Activated naive CD8-positive, alpha-beta T cell treated with anti-CD3 and anti-CD28 coated beads for 36 hours (primary cell): ENCODE measurements at regions not wholly inside any gene's neighbourhood (a gene's known extent, or its start where the extent isn't known, plus 50 kb on each side); places are given as distances from the start of the nearest gene placed in this dataset.

ENCODE experiments used
- DNase-seq: peaks from one replicate; pipeline ENCODE4 v3.0.0; 2021
- H3K27ac Mint-ChIP-seq: one replicate; pipeline ENCODE4 v1.8.0; 2022; ENCODE audit warnings: mild to moderate bottlenecking, moderate library complexity, mixed read lengths
- H3K27me3 Mint-ChIP-seq: one replicate; pipeline ENCODE4 v1.8.0; 2022; ENCODE audit warnings: mild to moderate bottlenecking, mixed read lengths
- H3K36me3 Mint-ChIP-seq: one replicate; pipeline ENCODE4 v1.8.0; 2021; ENCODE audit warnings: mild to moderate bottlenecking, mixed read lengths
- H3K4me1 Mint-ChIP-seq: one replicate; pipeline ENCODE4 v1.8.0; 2021; ENCODE audit warnings: mixed read lengths
- H3K4me3 Mint-ChIP-seq: one replicate; pipeline ENCODE4 v1.8.0; 2022; ENCODE audit warnings: mild to moderate bottlenecking, moderate library complexity, mixed read lengths
- H3K9me3 Mint-ChIP-seq: one replicate; pipeline ENCODE4 v1.8.0; 2022; ENCODE audit warnings: mixed read lengths

- DNase-seq = no peak
- Mint-ChIP-seq H3K9me3 (no peaks in the 10 kb centered on the region), H3K27ac (no peak overlapping the region), H3K36me3 (no peaks in the 10 kb centered on the region), H3K4me3 (no peak overlapping the region), H3K27me3 (peaks cover 7% of the 10 kb centered on the region), H3K4me1 (no peaks in the 10 kb centered on the region)
Measured at GRCh38 chr16:86910161-86910769, 331.9 kb downstream of the FOXL1 start.

- Mint-ChIP-seq H3K36me3 (no peaks in the 10 kb centered on the region), H3K4me1 (no peaks in the 10 kb centered on the region), H3K4me3 (no peak overlapping the region), H3K27me3 (peaks cover 9% of the 10 kb centered on the region), H3K27ac (no peak overlapping the region), H3K9me3 (no peaks in the 10 kb centered on the region)
- no peak for DNase-seq
Measured at GRCh38 chr16:86911437-86911958, 333.1 kb downstream of the FOXL1 start.

DNA sequence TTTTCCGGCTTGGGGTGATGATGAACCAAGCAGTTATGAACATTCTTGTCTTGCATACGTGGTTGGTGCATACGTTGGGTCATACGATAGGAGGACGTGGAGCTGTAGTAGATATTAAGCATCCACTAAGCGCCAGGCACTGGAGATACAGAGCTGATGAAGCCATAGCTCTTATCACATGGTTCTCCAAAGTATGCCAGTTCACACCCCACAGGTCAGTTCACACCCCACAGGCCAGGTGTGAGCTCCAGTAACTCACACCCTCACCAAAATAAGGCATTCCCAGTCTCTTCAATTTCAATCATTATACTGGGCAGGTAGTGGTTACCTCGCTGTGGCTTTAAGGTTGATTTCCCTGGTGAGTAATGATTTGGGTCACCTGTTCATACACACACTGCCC is 335.5 kb downstream of the FOXL1 start:
- peaks cover 12% of the 10 kb centered on the region for H3K27me3 Mint-ChIP-seq
- no peaks in the 10 kb centered on the region for H3K9me3 Mint-ChIP-seq
- H3K4me1 Mint-ChIP-seq = no peaks in the 10 kb centered on the region
- no peak for DNase-seq
- H3K27ac Mint-ChIP-seq = no peak overlapping the region
- H3K36me3 Mint-ChIP-seq = no peaks in the 10 kb centered on the region
- H3K4me3 Mint-ChIP-seq = no peak overlapping the region

DNA sequence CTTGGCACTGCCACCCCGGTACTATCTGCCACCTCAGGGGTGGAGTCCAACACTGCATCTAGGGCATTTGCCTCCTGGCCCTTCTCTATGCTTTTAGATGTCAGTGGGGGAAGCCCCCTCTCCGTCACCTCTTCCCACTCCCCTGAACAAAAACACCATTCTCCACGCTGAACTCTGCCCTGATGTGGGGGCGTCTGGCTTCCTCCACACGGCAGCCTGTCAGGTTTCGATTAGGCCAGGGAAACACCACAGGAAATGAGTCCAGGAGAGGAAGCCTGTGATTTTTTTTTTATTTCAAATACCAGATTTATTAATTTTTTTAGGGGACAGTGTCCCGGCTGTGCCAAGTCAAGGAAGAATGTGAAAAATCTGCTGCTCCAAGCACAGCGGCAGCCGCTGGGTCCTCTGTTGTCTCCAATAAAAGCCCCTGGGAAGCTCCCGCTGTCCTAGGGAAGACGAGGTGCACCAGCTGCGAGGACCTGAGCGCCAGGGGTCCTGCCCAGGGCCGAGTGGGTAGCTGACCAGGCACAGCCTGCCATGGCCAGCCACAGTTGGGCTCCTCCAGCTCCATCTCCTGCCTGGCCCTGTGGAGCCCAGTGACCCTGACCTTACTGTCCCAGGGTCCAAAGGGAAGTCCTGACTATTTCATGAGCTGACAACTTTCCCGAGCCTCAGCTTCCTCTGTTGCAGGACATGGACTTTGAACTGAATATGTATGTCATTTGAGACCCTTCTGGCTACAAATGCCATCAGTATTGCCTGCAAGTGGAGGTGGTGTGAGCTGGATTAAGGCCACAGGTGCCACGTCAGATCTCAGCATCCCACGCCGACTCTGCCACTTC is 336.7 kb downstream of the FOXL1 start:
- peaks cover 22% of the 10 kb centered on the region for H3K27me3 Mint-ChIP-seq
- no peak for DNase-seq
- no peak overlapping the region for H3K27ac Mint-ChIP-seq
- no peaks in the 10 kb centered on the region for H3K4me1 Mint-ChIP-seq
- peaks cover 1% of the 10 kb centered on the region for H3K9me3 Mint-ChIP-seq
- no peak overlapping the region for H3K4me3 Mint-ChIP-seq
- no peaks in the 10 kb centered on the region for H3K36me3 Mint-ChIP-seq

DNA sequence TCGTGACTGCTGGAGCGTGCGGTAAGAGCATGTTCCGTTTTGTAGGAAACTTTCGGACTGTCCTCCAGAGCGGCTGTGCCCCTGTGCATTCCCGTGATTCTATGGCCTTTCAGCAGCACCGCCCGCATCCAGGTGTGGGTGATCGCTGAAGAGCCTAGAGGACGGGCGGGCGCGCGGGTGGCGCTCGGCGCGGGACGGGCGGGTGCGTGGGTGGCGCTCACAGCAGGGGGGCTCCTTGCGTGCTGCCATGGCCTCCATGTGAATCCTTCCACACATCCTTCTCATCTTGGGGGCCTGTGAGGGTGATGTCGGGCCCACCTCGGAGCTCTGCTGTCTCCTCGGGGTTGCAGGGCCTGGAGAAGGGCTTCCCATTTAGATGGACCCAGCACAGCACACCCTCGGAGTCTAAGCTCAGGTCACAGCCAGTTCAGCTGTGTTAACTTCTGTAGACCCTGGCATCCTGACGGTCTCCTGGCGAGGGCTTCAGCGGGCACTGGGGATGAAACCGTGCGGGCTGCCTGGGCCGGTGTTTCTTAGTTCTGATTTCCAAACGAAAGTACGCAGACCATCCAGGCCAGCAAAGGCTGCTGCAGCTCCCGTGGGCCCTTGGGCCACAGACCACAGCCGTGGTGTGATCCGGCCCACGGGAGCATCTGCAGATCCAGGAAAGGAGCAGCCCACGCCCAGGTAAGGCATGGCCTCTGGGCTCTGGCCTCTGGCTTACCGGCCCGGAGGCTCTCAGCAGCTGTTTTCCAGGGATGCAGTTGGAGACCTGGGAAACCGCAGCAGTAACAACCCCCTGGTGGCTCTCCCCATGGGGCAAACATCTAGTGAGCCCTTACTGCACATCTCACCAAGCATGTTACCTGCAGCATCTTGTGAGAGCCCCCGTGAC is 339.4 kb downstream of the FOXL1 start:
- Mint-ChIP-seq H3K9me3 (peaks cover 4% of the 10 kb centered on the region), H3K27me3 (peaks cover 30% of the 10 kb centered on the region), H3K27ac (no peak overlapping the region), H3K4me3 (no peak overlapping the region), H3K36me3 (no peaks in the 10 kb centered on the region), H3K4me1 (no peaks in the 10 kb centered on the region)
- no peak for DNase-seq

DNA sequence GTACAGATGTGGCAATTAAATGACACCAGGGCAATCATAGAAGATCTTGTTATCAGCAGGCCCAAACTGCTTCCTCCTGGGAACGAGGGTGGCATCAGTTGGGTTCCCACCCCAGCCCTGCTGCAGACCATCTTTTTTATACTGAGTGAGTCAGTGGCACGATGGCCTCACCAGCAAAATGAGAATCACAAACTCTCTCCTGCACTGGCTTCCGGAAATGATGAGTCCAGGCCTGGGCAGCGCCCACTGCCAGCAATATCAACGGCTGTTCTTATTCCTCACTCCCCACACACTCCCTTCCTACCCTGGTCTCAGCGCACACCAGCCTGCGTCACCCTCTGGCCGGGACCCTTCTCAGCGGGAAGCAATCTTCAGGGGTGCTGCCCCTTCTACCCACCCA is 340.3 kb downstream of the FOXL1 start:
- peaks cover 37% of the 10 kb centered on the region for H3K27me3 Mint-ChIP-seq
- no peak overlapping the region for H3K27ac Mint-ChIP-seq
- DNase-seq = no peak
- peaks cover 4% of the 10 kb centered on the region for H3K9me3 Mint-ChIP-seq
- H3K4me1 Mint-ChIP-seq = no peaks in the 10 kb centered on the region
- H3K4me3 Mint-ChIP-seq = no peak overlapping the region
- no peaks in the 10 kb centered on the region for H3K36me3 Mint-ChIP-seq

GRCh38 chr16:86919078-86919477 is 340.7 kb downstream of the FOXL1 start:
- Mint-ChIP-seq H3K36me3 (no peaks in the 10 kb centered on the region), H3K4me1 (no peaks in the 10 kb centered on the region), H3K9me3 (peaks cover 4% of the 10 kb centered on the region), H3K27me3 (peaks cover 41% of the 10 kb centered on the region), H3K27ac (no peak overlapping the region), H3K4me3 (no peak overlapping the region)
- no peak for DNase-seq

DNA sequence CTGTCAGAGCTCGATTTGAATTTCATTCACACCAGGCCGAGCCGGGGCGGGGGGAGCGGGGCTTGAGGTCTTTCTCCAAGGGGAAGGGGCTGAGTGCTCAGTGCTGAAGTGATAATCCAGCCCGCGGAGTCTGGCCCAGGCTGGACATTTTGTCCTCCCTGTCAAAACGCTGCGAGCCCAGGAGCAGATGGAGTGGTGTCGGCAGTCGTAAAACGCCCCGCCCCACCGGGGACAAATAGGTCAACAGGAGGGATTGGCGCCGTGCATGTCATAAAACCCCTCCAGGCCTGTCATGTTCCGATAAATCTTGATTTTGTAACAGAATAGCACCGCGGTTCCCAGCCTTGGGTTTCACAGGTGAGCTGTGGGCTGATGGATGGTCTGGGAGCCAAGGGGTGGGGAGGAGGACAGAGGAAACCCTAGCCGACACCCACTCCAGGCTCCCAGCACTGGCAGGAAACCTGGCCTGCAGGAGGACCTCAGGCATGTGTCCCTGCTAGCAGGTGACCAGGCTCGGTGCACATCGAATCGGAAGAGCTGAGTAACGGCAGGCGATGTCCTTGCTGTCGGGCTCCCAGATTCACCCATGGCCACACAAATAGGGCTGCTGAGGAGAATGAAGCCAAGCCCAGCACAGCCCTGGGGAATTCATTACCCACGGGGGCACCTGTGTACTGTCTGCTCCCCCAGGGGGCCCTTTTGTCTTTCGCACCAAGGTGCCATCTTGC is 341.4 kb downstream of the FOXL1 start:
- H3K9me3 Mint-ChIP-seq = peaks cover 4% of the 10 kb centered on the region
- H3K4me1 Mint-ChIP-seq = no peaks in the 10 kb centered on the region
- H3K27ac Mint-ChIP-seq = no peak overlapping the region
- no peaks in the 10 kb centered on the region for H3K36me3 Mint-ChIP-seq
- no peak overlapping the region for H3K4me3 Mint-ChIP-seq
- DNase-seq = no peak
- H3K27me3 Mint-ChIP-seq = peaks cover 47% of the 10 kb centered on the region

DNA sequence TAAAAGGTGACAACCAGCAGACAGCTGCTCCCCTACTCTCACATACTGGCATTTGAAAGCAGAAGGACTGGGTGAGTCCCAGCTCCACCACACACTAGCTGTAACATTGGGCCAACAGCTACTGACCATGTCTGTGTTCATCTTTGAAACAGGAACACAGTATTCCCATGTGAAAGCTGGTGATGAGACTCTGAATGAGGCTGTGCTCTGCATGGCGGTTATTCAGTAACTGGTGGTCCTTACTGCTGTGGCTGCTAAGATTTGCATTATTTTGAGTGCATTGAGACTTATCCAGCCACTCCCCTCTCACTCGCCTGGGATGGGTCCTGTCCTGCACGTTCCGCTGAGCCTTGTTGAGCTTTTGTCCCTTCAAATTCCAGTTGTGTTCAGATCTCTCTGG is 342.9 kb downstream of the FOXL1 start:
- DNase-seq = no peak
- Mint-ChIP-seq H3K27ac (no peak overlapping the region), H3K4me3 (no peak overlapping the region), H3K36me3 (no peaks in the 10 kb centered on the region), H3K27me3 (peaks cover 56% of the 10 kb centered on the region), H3K4me1 (no peaks in the 10 kb centered on the region), H3K9me3 (peaks cover 4% of the 10 kb centered on the region)

GRCh38 chr16:86922311-86922710 is 344.0 kb downstream of the FOXL1 start:
- H3K27ac Mint-ChIP-seq = no peak overlapping the region
- H3K36me3 Mint-ChIP-seq = no peaks in the 10 kb centered on the region
- DNase-seq = no peak
- H3K27me3 Mint-ChIP-seq = peaks cover 66% of the 10 kb centered on the region
- no peaks in the 10 kb centered on the region for H3K4me1 Mint-ChIP-seq
- H3K4me3 Mint-ChIP-seq = no peak overlapping the region
- peaks cover 4% of the 10 kb centered on the region for H3K9me3 Mint-ChIP-seq

GRCh38 chr16:86923656-86924055 is 345.3 kb downstream of the FOXL1 start:
- H3K27me3 Mint-ChIP-seq = peaks cover 65% of the 10 kb centered on the region
- peaks cover 1% of the 10 kb centered on the region for H3K4me1 Mint-ChIP-seq
- no peak overlapping the region for H3K4me3 Mint-ChIP-seq
- H3K27ac Mint-ChIP-seq = no peak overlapping the region
- H3K9me3 Mint-ChIP-seq = peaks cover 4% of the 10 kb centered on the region
- no peak for DNase-seq
- H3K36me3 Mint-ChIP-seq = no peaks in the 10 kb centered on the region

DNA sequence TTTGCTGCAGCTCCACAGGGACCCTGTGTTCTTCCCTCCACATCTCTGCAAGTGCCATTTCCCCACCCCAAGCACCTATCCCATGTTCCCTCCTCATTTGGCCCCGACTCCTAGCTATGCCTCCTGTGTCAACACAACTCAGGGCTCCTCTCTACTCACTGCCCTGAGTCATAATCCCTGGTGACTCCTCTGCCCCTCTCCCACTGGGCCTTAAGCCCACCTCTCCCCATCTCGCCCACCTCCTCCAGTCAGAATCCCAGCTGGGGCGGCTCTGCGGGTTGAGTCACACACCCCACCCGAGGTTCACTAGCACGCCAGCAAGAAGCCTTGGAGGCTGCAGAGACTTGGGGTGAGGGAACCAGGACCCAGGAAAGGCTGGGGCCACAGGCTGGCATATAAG is 346.2 kb downstream of the FOXL1 start:
- no peak for DNase-seq
- no peaks in the 10 kb centered on the region for H3K36me3 Mint-ChIP-seq
- H3K9me3 Mint-ChIP-seq = peaks cover 3% of the 10 kb centered on the region
- H3K27me3 Mint-ChIP-seq = peaks cover 56% of the 10 kb centered on the region
- no peak overlapping the region for H3K27ac Mint-ChIP-seq
- H3K4me3 Mint-ChIP-seq = no peak overlapping the region
- H3K4me1 Mint-ChIP-seq = peaks cover 7% of the 10 kb centered on the region

DNA sequence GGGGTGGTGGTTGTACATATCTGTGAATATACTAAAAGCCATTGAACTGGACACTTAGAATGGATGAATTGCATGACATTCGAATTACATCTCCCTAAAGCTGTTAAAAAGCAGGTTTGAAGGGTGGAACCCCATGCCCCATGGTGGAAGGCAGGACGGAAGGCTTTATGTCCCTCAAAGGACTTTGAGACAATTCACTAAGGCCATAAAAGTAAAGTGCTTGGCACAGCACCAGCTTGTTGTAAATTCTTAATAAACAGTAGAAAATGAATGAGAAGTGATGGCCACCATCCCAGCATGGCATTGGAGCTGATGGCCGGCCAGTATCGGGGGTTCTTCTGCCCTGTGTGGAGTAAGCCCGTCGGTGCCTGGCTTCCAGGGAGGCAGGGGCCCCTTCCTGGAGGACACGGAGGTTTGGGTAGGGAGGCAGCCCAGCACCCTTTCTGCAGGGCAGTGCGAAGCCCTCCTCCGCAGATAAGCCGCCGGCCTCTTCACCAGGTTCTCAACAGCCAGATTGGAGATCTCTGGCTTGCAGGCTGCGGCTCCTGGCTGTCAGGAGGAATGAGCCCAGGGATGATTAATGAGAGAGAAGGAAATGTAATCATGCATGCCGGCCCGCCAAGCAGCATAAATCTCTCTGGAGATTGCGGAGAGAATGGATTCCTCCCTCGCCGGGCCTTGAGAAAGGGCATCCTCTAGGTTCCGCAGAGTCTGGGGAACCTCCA is 346.9 kb downstream of the FOXL1 start:
- H3K9me3 Mint-ChIP-seq = peaks cover 3% of the 10 kb centered on the region
- no peak for DNase-seq
- H3K27me3 Mint-ChIP-seq = peaks cover 53% of the 10 kb centered on the region
- peaks cover 7% of the 10 kb centered on the region for H3K4me1 Mint-ChIP-seq
- no peak overlapping the region for H3K4me3 Mint-ChIP-seq
- H3K27ac Mint-ChIP-seq = no peak overlapping the region
- H3K36me3 Mint-ChIP-seq = no peaks in the 10 kb centered on the region
